BJ (cell line): ENCODE measurements at regions not wholly inside any gene's neighbourhood (a gene's known extent, or its start where the extent isn't known, plus 50 kb on each side); places are given as distances from the start of the nearest gene placed in this dataset.

Experiments
- CTCF ChIA-PET: fragments of 350-600 bp; formaldehyde crosslinking; extraction: SDS; loops from one replicate; lab custom pipeline; 2021; ENCODE audit warnings: antibody characterized with exemption, inconsistent platforms; lab: Yijun Ruan, JAX
- POLR2A ChIA-PET: fragments of 300-600 bp; sonication (Branson Sonifier 250); formaldehyde crosslinking; extraction: SDS; loops from one replicate; lab custom pipeline; 2021; ENCODE audit warnings: antibody characterized with exemption; lab: Charles Lee
- DNase-seq: peaks from one replicate; pipeline ENCODE4 v3.0.0-alpha.2; 2011; ENCODE audit warnings: low read depth
- H3K27me3 ChIP-seq: 2 replicates; pipeline ENCODE4 v1.6.0; 2011; ENCODE audit warnings: low read length; ENCODE audit not compliant: control insufficient read depth, insufficient read depth
- H3K36me3 ChIP-seq: 2 replicates; pipeline ENCODE4 v1.5.1; 2011; ENCODE audit warnings: low read length; ENCODE audit not compliant: control insufficient read depth, insufficient read depth
- H3K4me3 ChIP-seq: 2 replicates; pipeline ENCODE4 v1.5.1; 2011; ENCODE audit warnings: low read depth, mild to moderate bottlenecking, control low read depth, low read length
- CTCF ChIP-seq: IDR thresholded peaks from 2 replicates; pipeline ENCODE4 v1.5.1; 2011; ENCODE audit warnings: low read depth, mild to moderate bottlenecking, control low read depth, inconsistent platforms, low read length, moderate library complexity; ENCODE audit not compliant: insufficient read depth

GRCh38 chr6:10060004-10060403, 354.9 kb downstream of the TFAP2A start:
- DNase-seq: no peak
- POLR2A ChIA-PET: no interaction called here

DNA sequence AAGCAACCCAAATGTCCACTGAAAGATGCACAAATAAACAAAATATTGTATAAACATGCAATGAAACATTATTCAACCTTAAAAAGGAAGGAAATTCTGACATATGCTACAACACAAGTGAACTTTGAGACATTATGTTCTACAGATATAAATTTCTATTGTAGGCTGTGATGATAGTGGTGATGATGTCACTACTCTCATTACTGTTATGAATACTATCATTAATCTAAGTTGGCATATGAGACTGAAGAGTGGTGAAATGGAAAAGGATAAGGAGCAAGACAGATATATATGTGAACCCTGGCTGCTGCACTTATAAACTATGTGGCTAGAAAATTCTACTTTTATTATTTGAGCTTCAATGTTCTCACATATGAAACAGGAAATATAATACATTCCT, 360.2 kb downstream of the TFAP2A start:
- ChIA-PET CTCF (no interaction called here), POLR2A (no interaction called here)
- DNase-seq: no peak
- Histone ChIP-seq H3K36me3 (no peaks in the 10 kb centered on the region), H3K4me3 (no peak overlapping the region), H3K27me3 (no peaks in the 10 kb centered on the region; the same call in 1 of the 2 replicates)
- no peak for TF ChIP-seq CTCF

More at GRCh38 chr6:10060004-10060403, 354.9 kb downstream of the TFAP2A start:
- no peak overlapping the region for H3K4me3 ChIP-seq
- no peaks in the 10 kb centered on the region; the same call in 1 of the 2 replicates for H3K27me3 ChIP-seq
- TF ChIP-seq CTCF: no peak
- CTCF ChIA-PET: no interaction called here
- no peaks in the 10 kb centered on the region for H3K36me3 ChIP-seq

- Histone ChIP-seq H3K27me3 (no peaks in the 10 kb centered on the region), H3K4me3 (no peak overlapping the region), H3K36me3 (no peaks in the 10 kb centered on the region)
- no peak for TF ChIP-seq CTCF
- DNase-seq: no peak
- ChIA-PET CTCF (interaction anchor here (0.9 kb wide), 1 partner anchor 782 kb away, joined by 3 read pairs; no protein-coding TSS in a partner anchor), POLR2A (interaction anchor here (0.6 kb wide), 1 partner anchor 70 kb away, joined by 4 read pairs; no protein-coding TSS in a partner anchor)
Observed at GRCh38 chr6:10051283-10051682, 363.6 kb downstream of the TFAP2A start.

DNA sequence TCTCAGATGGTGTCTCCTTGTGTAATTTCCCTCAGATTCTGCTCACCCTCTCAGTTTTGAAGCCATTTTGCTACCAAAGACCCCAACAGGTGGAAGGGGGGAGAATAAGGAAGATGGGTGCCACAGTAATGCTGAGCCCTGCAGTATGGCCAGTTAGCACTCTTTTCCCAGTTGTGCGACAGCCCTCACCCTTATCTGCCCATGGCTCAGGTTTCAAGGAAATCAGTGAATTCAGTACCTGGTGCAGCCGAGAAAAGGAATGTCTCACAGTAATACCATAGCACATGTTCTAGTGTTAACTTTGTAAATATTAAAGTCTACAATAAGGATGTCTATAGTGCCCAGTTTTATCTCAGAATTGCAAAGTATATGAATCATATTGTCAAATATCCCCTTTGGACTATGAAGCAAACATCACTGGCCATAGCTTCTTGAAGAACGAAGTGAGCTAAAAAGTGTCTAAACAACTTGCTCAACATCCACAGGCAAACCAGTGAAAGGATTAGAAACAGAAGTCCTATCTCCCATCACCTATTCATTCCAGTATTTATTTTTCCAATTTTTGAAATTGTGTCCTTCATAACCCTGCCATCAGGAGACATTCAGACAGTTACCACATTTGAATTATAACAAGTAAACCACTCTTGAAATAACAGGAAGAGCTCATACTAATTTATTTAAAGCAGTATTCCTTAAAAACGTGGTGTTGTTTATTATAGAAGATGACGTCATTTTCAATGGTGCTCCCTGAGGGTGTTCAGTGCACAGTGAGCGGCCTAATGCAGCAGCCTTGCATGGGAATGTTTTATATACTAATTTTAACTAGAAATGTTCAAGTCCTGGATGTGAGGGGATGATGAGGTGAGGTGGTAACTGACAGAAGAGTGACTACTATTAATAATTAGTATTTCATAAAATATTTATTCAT, 366.2 kb downstream of the TFAP2A start:
- no peak for DNase-seq
- POLR2A ChIA-PET: interaction anchor here (0.6 kb wide), 1 partner anchor 358 kb away, joined by 3 read pairs; no protein-coding TSS in a partner anchor
- CTCF ChIA-PET: no interaction called here

More for the DNA sequence above, 366.2 kb downstream of the TFAP2A start:
- Histone ChIP-seq H3K4me3 (no peak overlapping the region), H3K36me3 (no peaks in the 10 kb centered on the region), H3K27me3 (no peaks in the 10 kb centered on the region)
- TF ChIP-seq CTCF: no peak
